Spleen (tissue), 11 donors: ENCODE measurements at regions not wholly inside any gene's neighbourhood (a gene's known extent, or its start where the extent isn't known, plus 50 kb on each side); places are given as distances from the start of the nearest gene placed in this dataset.

ENCODE experiments used
- DNase-seq: peaks from one replicate; pipeline ENCODE4 v3.0.0-alpha.2; 2020
- H3K27ac ChIP-seq, 8 donors: fragments of 200-600 bp; sonication (generic) in 7 of 8; 1 replicate in 4 of 8; 2 replicates in 4 of 8; pipeline versions ENCODE4 v1.5.0 to v1.8.0; 2016 to 2021; ENCODE audit warnings: inconsistent platforms in 4 of 8, mild to moderate bottlenecking in 4 of 8, moderate library complexity in 1 of 8
- H3K27me3 ChIP-seq, 7 donors: fragments of 200-600 bp; sonication (generic) in 6 of 7; replicated peaks in 1 of 7; 1 replicate in 4 of 7; 2 replicates in 3 of 7; pipeline versions ENCODE4 v1.5.0 to v1.8.0; 2016 to 2021; ENCODE audit warnings: inconsistent platforms in 3 of 7, mild to moderate bottlenecking in 1 of 7
- H3K36me3 ChIP-seq, 6 donors: fragments of 200-600 bp; sonication (generic) in 5 of 6; 1 replicate in 4 of 6; 2 replicates in 2 of 6; pipeline versions ENCODE4 v1.5.0 to v1.8.0; 2016 to 2021; ENCODE audit warnings: inconsistent platforms in 2 of 6
- H3K4me1 ChIP-seq, 6 donors: fragments of 200-600 bp; sonication (generic) in 5 of 6; 1 replicate in 3 of 6; 2 replicates in 3 of 6; pipeline versions ENCODE4 v1.5.0 to v1.8.0; 2016 to 2021; ENCODE audit warnings: inconsistent platforms in 3 of 6
- H3K4me3 ChIP-seq, 8 donors: fragments of 200-600 bp; sonication (generic) in 7 of 8; 1 replicate in 4 of 8; 2 replicates in 4 of 8; pipeline versions ENCODE4 v1.5.0 to v1.8.0; 2016 to 2021; ENCODE audit warnings: inconsistent platforms in 4 of 8, mild to moderate bottlenecking in 4 of 8, moderate library complexity in 2 of 8
- H3K9me3 ChIP-seq, 8 donors: fragments of 200-600 bp; sonication (generic) in 7 of 8; 1 replicate in 4 of 8; 2 replicates in 4 of 8; pipeline versions ENCODE4 v1.5.0 to v1.8.0; 2016 to 2021; ENCODE audit warnings: inconsistent platforms in 4 of 8
- POLR2A ChIP-seq, 3 donors: fragments of 450-650 bp; IDR thresholded peaks; one replicate each; pipeline ENCODE4 v1.5.1; 2017; ENCODE audit warnings: antibody characterized with exemption in 3 of 3, mild to moderate bottlenecking in 1 of 3
- POLR2AphosphoS5 ChIP-seq, 3 donors: sonication (generic); formaldehyde crosslinking; IDR thresholded peaks; one replicate each; pipeline ENCODE4 v1.5.1; 2017; ENCODE audit warnings: antibody characterized with exemption in 3 of 3
- whole genome bisulfite sequencing, 5 donors: extraction: QIAGEN DNeasy Blood & Tissue Kit in 3 of 5; methylation state at CpG; one replicate each; pipeline versions ENCODE4 v1.1.5 to v1.1.7; 2013 to 2018; 5-methylcytosine and 5-hydroxymethylcytosine counted together
- intact Hi-C: fragments of 100-400 bp; cut with DNase I; formaldehyde crosslinking; loops from one replicate; pipeline ENCODE4 v1.15.0; 2023; ENCODE audit warnings: low total_unique reads
- TF ChIP-seq, protein P1 (sequence below), 11 experiments: fragments of 200-600 bp in 7 of 11; fragments of 450-650 bp in 4 of 11; sonication (generic) in 4 of 11; IDR thresholded peaks in 8 of 11; conservative IDR thresholded peaks in 3 of 11; 1 replicate in 7 of 11; 2 replicates in 4 of 11; pipeline versions ENCODE4 v1.4.0 to v1.8.0; 2016 to 2021; ENCODE audit warnings: antibody characterized with exemption in 11 of 11, inconsistent platforms in 4 of 11, mild to moderate bottlenecking in 1 of 11
- donor health status: healthy with polysubstance abuse.
- donor health status: DM: no; HTN: no; CAD: no; lungs with moderate emphysema.
- donor health status: DM: no; HTN: no; CAD: no.
- donor health status: Bipolar disorder and iron deficiency.
- donor health status: healthy.
- donor health status: DM: no; HTN: no; CAD: no.
- donor health status: DM: yes; HTN: yes; CAD: no.

DNA sequence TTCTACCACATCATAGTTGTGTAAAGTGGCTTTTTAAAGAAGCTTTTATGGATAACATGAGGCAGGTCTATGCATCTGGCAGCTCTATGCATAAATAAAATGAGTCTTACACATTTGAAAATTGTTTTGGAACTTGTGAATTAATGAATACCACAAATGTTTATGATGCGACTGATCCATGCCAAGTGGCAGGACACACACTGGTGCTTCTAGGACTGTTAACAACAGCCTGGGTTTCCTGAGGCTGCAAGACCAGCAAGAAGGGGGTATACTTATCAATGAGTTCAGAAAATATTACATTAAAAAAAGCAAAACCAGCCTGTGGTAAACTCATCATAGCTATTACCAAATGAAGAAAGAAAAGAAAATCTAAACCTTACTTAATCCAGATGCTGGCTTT, 212.9 kb upstream of the PDE10A start:
- no peak overlapping the region for H3K27ac ChIP-seq
- 76 to 94% (median 89%) methylated on average over 1 of the region's 1 CpG for WGBS, 5 donors
- peaks cover 0 to 23% (median 0%) of the 10 kb centered on the region in 7 donors for H3K27me3 ChIP-seq
- no peaks in the 10 kb centered on the region for H3K36me3 ChIP-seq
- H3K4me3 ChIP-seq, result no peak overlapping the region
- TF ChIP-seq POLR2AphosphoS5 (IDR thresholded peaks at IDR 0.05), result no peak
- TF ChIP-seq, protein P1, sequence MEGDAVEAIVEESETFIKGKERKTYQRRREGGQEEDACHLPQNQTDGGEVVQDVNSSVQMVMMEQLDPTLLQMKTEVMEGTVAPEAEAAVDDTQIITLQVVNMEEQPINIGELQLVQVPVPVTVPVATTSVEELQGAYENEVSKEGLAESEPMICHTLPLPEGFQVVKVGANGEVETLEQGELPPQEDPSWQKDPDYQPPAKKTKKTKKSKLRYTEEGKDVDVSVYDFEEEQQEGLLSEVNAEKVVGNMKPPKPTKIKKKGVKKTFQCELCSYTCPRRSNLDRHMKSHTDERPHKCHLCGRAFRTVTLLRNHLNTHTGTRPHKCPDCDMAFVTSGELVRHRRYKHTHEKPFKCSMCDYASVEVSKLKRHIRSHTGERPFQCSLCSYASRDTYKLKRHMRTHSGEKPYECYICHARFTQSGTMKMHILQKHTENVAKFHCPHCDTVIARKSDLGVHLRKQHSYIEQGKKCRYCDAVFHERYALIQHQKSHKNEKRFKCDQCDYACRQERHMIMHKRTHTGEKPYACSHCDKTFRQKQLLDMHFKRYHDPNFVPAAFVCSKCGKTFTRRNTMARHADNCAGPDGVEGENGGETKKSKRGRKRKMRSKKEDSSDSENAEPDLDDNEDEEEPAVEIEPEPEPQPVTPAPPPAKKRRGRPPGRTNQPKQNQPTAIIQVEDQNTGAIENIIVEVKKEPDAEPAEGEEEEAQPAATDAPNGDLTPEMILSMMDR (IDR thresholded peaks at IDR 0.05 in 8 of 11, conservative IDR thresholded peaks at IDR 0.05 in 3 of 11), result no peak
- no peak for TF ChIP-seq POLR2A (IDR thresholded peaks at IDR 0.05)
- DNase-seq, result no peak
- H3K9me3 ChIP-seq, result peaks cover 0 to 5% (median 0%) of the 10 kb centered on the region in 8 donors
- no peaks in the 10 kb centered on the region for H3K4me1 ChIP-seq
- intact Hi-C loops, result no loop called here

DNA sequence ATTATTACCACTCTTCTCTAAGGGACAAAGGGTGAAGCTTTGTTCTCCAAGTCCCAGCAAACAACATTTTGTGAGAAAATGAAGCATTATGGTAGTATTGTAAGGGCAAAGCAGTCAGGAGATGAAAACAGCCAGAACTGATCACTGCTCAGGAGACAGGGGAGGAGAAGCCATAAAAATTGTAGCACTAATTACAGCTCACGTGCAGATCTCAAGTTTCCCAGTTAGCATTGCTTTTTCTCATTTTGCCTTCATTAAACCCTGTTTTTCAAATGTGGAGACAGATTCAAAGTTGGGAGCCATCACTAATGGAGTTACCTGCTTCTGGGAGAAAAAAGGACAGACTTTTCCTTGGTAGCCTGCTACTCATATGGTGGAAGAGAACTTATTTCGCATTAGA, 210.9 kb upstream of the PDE10A start:
- 48 to 75% (median 70%) methylated on average over 2 of the region's 2 CpGs for WGBS, 5 donors
- intact Hi-C loops, result no loop called here

DNA sequence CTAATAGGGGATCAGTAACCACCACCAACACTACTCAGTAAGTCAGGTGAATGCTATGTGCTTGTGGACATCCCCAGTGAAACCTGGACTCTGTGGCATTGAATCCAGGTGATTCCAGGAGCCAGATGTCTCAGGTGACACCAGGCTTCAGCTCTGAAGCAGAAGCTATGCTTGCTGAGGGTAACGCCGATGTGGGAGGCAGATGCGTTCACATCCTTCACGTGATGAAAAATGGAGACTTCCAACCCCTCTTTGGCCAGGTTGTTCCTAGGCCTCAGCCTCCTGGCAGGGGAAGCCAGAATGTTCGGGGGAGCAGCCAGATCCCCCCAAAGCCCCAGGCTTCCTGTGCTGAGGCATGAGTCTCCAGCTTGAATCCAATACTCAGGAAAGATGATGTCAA, 209.8 kb upstream of the PDE10A start:
- Histone ChIP-seq H3K36me3 (no peaks in the 10 kb centered on the region), H3K4me1 (no peaks in the 10 kb centered on the region), H3K9me3 (peaks cover 0 to 29% (median 19%) of the 10 kb centered on the region in 8 donors), H3K4me3 (no peak overlapping the region), H3K27me3 (peaks cover 0 to 14% (median 0%) of the 10 kb centered on the region in 7 donors), H3K27ac (no peak overlapping the region)
- WGBS, 5 donors, result 81 to 87% (median 84%) methylated on average over 5 of the region's 5 CpGs
- DNase-seq, result no peak
- intact Hi-C loops, result no loop called here
- TF ChIP-seq POLR2AphosphoS5 (IDR thresholded peaks at IDR 0.05) (no peak), POLR2A (IDR thresholded peaks at IDR 0.05) (no peak)
- TF ChIP-seq, protein P1 (IDR thresholded peaks at IDR 0.05 in 8 of 11, conservative IDR thresholded peaks at IDR 0.05 in 3 of 11), result no peak

More for the DNA sequence above, 210.9 kb upstream of the PDE10A start:
- H3K4me3 ChIP-seq, result no peak overlapping the region
- H3K9me3 ChIP-seq, result peaks cover 0 to 24% (median 17%) of the 10 kb centered on the region in 8 donors
- H3K4me1 ChIP-seq, result no peaks in the 10 kb centered on the region
- no peak for DNase-seq
- H3K27me3 ChIP-seq, result peaks cover 0 to 20% (median 0%) of the 10 kb centered on the region in 7 donors
- TF ChIP-seq POLR2A (IDR thresholded peaks at IDR 0.05), result no peak
- TF ChIP-seq, protein P1 (IDR thresholded peaks at IDR 0.05 in 8 of 11, conservative IDR thresholded peaks at IDR 0.05 in 3 of 11), result no peak
- no peak for TF ChIP-seq POLR2AphosphoS5 (IDR thresholded peaks at IDR 0.05)
- no peaks in the 10 kb centered on the region for H3K36me3 ChIP-seq
- H3K27ac ChIP-seq, result no peak overlapping the region

DNA sequence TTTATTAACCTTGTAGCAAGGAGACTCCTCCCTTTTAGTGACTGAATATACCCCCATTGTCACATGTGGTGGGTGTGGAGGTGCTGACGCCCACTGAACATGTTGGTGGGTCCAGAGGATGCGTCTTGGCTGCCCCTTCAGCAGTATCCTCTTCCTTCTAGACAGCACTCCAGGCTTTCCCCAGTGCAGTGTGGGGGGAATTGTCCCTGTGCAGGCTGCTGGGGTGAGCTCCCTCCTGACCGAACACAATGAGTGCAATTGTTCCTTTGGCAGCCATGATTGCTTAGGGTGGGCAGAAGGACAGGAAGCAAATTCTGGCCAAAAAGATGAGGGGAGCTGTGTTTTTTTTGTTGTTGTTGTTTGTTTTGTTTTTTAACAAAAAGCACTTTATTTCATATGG, 209.3 kb upstream of the PDE10A start:
- Histone ChIP-seq H3K4me1 (no peaks in the 10 kb centered on the region), H3K4me3 (no peak overlapping the region), H3K27ac (no peak overlapping the region), H3K36me3 (no peaks in the 10 kb centered on the region), H3K9me3 (peaks cover 0 to 32% (median 19%) of the 10 kb centered on the region in 8 donors), H3K27me3 (peaks cover 0 to 14% (median 0%) of the 10 kb centered on the region in 7 donors)
- intact Hi-C loops, result no loop called here
- no peak for TF ChIP-seq POLR2A (IDR thresholded peaks at IDR 0.05)
- TF ChIP-seq, protein P1 (IDR thresholded peaks at IDR 0.05 in 8 of 11, conservative IDR thresholded peaks at IDR 0.05 in 3 of 11), result no peak
- TF ChIP-seq POLR2AphosphoS5 (IDR thresholded peaks at IDR 0.05), result no peak
- no peak for DNase-seq
- WGBS, 5 donors, result 61 to 89% (median 76%) methylated on average over 3 of the region's 3 CpGs
